ENCODE measurements at regions not wholly inside any gene's neighbourhood (a gene's known extent, or its start where the extent isn't known, plus 50 kb on each side); places are given as distances from the start of the nearest gene placed in this dataset.

DNA sequence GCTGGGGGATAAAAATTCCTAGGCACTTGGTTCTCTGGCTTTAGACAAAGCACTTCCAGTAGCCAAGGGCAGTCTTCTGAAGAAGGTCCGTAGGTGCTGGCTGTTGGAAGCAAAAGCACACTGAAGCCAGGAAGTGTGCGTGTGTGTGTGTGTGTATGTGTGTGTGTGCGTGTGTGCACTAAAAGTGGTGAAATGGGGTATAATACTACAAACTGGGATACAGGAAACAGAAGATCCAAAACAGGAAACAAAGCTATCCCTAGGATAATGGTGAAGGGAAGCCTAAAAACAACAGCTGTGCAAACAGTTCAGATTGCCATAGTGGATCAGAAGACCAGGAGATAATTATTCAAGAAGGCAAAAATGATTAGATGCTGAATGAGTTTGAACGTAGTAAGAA lies 103.4 kb downstream of the IL20RB start:
- 76% methylated on average over 3 of the region's 4 CpGs for WGBS (ENCODE audit: insufficient coverage, low lambda C conversion rate)

DNA sequence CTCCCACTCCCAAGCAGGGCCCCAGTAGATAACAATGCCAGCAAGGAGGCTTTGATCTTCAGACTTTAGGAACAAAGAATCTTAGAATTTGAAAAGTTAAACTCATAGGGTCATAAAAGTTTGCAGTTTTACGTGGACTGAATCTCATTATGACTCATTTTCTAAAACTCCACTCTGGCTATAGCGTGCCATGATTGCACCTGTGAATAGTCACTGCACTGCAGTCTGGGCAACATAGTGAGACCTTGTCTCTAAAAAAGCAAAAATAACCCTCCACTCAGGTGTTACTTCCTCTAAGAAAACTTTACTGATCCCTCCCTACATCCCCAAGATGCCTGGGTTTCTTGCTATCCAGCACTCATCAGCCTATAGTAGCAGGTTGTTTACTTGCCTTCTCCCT lies 104.5 kb downstream of the IL20RB start:
- no peaks in the 10 kb centered on the region for H3K4me1 ChIP-seq (ENCODE audit: control insufficient read depth, insufficient read depth, low read length)
- no peaks in the 10 kb centered on the region for H3K9me3 ChIP-seq (ENCODE audit: control insufficient read depth, low read depth, low read length)
- no peaks in the 10 kb centered on the region for H3K27me3 ChIP-seq (ENCODE audit: control insufficient read depth, insufficient read depth, low read length)
- H3K27ac ChIP-seq (ENCODE audit: low read length): no peak overlapping the region
- DNase-seq: no peak
- 38% methylated on average over 2 of the region's 2 CpGs for WGBS (ENCODE audit: insufficient coverage, low lambda C conversion rate)
- no peaks in the 10 kb centered on the region for H3K36me3 ChIP-seq (ENCODE audit: control insufficient read depth, insufficient read depth, low read length)
- no peak overlapping the region for H3K4me3 ChIP-seq (ENCODE audit: low read length)

More for the DNA sequence above, 103.4 kb downstream of the IL20RB start:
- DNase-seq: no peak
- no peak overlapping the region for H3K27ac ChIP-seq (ENCODE audit: low read length)
- H3K4me1 ChIP-seq (ENCODE audit: control insufficient read depth, insufficient read depth, low read length): no peaks in the 10 kb centered on the region
- no peak overlapping the region for H3K4me3 ChIP-seq (ENCODE audit: low read length)
- no peaks in the 10 kb centered on the region for H3K9me3 ChIP-seq (ENCODE audit: control insufficient read depth, low read depth, low read length)
- H3K36me3 ChIP-seq (ENCODE audit: control insufficient read depth, insufficient read depth, low read length): no peaks in the 10 kb centered on the region
- no peaks in the 10 kb centered on the region for H3K27me3 ChIP-seq (ENCODE audit: control insufficient read depth, insufficient read depth, low read length)

DNA sequence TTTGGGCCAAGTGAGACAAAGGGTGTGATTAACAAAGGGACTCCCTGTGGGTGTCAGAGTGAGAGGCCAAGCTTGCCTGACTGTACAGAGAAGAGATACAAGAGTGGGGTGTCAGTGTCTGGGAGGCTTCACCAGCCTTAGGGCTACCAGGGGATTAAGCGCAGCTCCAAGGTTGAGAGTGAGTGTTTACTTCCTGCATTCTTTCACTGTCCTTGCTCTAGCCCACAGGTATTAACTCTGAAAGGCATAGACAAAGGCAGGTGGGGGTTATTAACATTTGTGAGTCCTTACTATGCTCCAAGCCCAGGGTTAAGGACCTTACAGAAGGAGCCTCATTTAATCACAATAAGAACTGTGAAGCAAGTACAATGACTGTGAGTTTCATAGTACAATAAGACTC lies 107.6 kb downstream of the IL20RB start:
- DNase-seq: no peak
- no peaks in the 10 kb centered on the region for H3K27me3 ChIP-seq (ENCODE audit: control insufficient read depth, insufficient read depth, low read length)
- H3K9me3 ChIP-seq (ENCODE audit: control insufficient read depth, low read depth, low read length): no peaks in the 10 kb centered on the region
- no peak overlapping the region for H3K4me3 ChIP-seq (ENCODE audit: low read length)
- H3K4me1 ChIP-seq (ENCODE audit: control insufficient read depth, insufficient read depth, low read length): no peaks in the 10 kb centered on the region
- no peak overlapping the region for H3K27ac ChIP-seq (ENCODE audit: low read length)
- no peaks in the 10 kb centered on the region for H3K36me3 ChIP-seq (ENCODE audit: control insufficient read depth, insufficient read depth, low read length)
- no CpG with 5 or more reads among the region's 1 CpG for WGBS (ENCODE audit: insufficient coverage, low lambda C conversion rate)

DNA sequence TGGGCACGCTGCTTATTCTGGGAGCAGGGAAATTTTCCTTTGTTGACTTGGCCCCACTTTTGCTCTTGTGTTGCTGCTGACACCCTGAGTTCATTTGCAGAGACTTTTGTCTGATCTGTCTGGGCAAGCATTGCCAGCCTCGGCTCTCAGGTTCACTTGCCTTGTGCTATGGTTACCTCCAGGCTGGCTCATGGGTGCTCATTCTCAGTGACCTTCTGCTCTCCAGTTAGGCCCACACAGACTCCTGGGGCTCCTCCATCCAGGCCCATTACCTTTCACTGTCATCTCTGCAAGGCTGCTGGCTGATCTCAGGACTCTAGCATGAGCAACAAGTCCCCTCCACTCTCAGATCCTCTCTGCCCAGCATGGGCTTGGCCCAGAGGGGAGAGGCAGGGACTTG lies 108.3 kb downstream of the IL20RB start:
- WGBS (ENCODE audit: insufficient coverage, low lambda C conversion rate): no CpG with 5 or more reads among the region's 2 CpGs
- H3K4me3 ChIP-seq (ENCODE audit: low read length): no peak overlapping the region
- DNase-seq: no peak

DNA sequence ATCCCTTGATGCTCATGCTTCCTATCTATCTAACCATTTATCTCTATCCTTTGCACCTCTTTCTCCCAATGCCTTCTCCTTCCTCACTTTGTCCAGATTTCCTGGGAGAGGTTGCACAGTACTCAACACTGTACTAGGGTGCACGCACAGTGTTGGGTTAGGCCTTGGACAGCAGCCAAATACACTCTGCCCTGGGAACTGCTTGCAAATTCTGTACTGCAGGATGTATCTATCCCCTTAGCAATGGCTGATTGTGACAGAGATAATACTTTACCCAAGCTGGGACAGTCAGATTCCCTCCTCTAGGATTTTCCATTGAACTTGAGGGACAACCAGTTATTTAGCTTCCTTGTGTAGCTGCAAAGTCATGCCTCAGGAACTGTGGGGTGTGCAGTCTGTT lies 113.3 kb downstream of the IL20RB start:
- no CpG with 5 or more reads among the region's 1 CpG for WGBS (ENCODE audit: insufficient coverage, low lambda C conversion rate)
- no peaks in the 10 kb centered on the region for H3K36me3 ChIP-seq (ENCODE audit: control insufficient read depth, insufficient read depth, low read length)
- DNase-seq: no peak

More for the DNA sequence above, 108.3 kb downstream of the IL20RB start:
- Histone ChIP-seq H3K4me1 (ENCODE audit: control insufficient read depth, insufficient read depth, low read length) (no peaks in the 10 kb centered on the region), H3K27me3 (ENCODE audit: control insufficient read depth, insufficient read depth, low read length) (no peaks in the 10 kb centered on the region), H3K36me3 (ENCODE audit: control insufficient read depth, insufficient read depth, low read length) (no peaks in the 10 kb centered on the region), H3K9me3 (ENCODE audit: control insufficient read depth, low read depth, low read length) (no peaks in the 10 kb centered on the region), H3K27ac (ENCODE audit: low read length) (no peak overlapping the region)

DNA sequence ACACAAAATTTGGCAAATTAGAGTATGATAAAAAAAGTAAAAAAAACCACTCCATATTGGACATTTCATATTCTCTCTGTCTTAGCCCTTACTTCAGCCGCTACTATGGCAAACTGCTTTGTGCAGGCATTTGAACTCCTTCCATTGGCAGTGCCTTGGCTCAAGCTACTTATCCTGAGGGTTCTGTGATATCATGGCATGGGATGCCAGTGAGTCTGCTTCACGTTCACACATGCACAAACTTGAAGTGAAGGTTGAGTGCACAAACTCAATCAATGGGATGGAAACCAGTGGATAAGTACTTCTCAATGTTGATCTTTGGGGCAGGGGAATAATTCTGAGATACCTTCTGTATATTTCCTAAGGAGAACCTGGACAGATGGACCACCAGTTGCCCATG lies 117.2 kb downstream of the IL20RB start:
- no peak overlapping the region for H3K27ac ChIP-seq (ENCODE audit: low read length)
- no peak for DNase-seq

More for the DNA sequence above, 113.3 kb downstream of the IL20RB start:
- no peak overlapping the region for H3K27ac ChIP-seq (ENCODE audit: low read length)
- H3K4me1 ChIP-seq (ENCODE audit: control insufficient read depth, insufficient read depth, low read length): no peaks in the 10 kb centered on the region
- H3K4me3 ChIP-seq (ENCODE audit: low read length): no peak overlapping the region
- peaks cover 1% of the 10 kb centered on the region for H3K27me3 ChIP-seq (ENCODE audit: control insufficient read depth, insufficient read depth, low read length)
- no peaks in the 10 kb centered on the region for H3K9me3 ChIP-seq (ENCODE audit: control insufficient read depth, low read depth, low read length)

DNA sequence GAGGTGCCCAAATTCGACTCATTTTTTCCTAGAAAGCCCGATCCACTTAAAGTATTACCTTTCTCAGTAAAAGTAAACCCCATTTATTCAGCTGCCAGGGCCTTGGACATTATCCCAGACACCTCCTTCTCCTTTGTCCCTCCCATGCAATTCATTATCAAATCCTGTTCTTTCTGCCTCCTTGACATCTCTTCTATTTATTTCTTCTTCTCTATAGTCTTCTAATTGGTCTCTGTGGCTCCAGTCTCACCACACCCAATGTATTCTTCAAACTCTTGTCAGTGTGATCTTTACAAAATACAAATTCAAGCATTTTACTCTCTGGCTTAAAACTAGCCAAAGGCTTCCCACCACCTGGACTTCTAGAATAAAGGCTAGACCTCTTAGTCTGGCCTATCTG lies 120.3 kb downstream of the IL20RB start:
- Histone ChIP-seq H3K4me3 (ENCODE audit: low read length) (no peak overlapping the region), H3K4me1 (ENCODE audit: control insufficient read depth, insufficient read depth, low read length) (no peaks in the 10 kb centered on the region), H3K9me3 (ENCODE audit: control insufficient read depth, low read depth, low read length) (no peaks in the 10 kb centered on the region), H3K27ac (ENCODE audit: low read length) (no peak overlapping the region), H3K36me3 (ENCODE audit: control insufficient read depth, insufficient read depth, low read length) (no peaks in the 10 kb centered on the region), H3K27me3 (ENCODE audit: control insufficient read depth, insufficient read depth, low read length) (peaks cover 3% of the 10 kb centered on the region)
- no peak for DNase-seq
- 80% methylated on average over 1 of the region's 2 CpGs for WGBS (ENCODE audit: insufficient coverage, low lambda C conversion rate)

More for the DNA sequence above, 117.2 kb downstream of the IL20RB start:
- WGBS (ENCODE audit: insufficient coverage, low lambda C conversion rate): no CpG with 5 or more reads among the region's 2 CpGs
- H3K4me3 ChIP-seq (ENCODE audit: low read length): no peak overlapping the region
- no peaks in the 10 kb centered on the region for H3K36me3 ChIP-seq (ENCODE audit: control insufficient read depth, insufficient read depth, low read length)
- peaks cover 3% of the 10 kb centered on the region for H3K27me3 ChIP-seq (ENCODE audit: control insufficient read depth, insufficient read depth, low read length)
- H3K4me1 ChIP-seq (ENCODE audit: control insufficient read depth, insufficient read depth, low read length): no peaks in the 10 kb centered on the region
- no peaks in the 10 kb centered on the region for H3K9me3 ChIP-seq (ENCODE audit: control insufficient read depth, low read depth, low read length)

DNA sequence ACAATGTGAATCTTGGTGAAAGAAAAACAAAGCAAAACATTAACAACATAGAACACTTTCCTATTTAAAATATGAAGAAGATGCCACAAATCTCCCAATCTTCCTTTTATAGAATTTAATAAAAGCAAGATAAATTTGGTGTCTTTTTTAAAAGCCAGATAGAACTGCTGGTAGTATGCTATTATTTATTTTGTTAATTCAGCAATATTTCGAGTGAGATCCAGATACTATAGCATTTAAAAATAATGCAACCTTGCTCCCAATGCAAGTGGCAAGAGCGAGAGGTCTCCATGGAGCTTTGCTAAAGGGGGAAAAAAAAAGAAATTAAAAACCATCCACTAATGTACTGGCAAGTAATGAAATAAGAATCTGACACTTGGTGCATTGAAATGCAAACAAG lies 121.8 kb downstream of the IL20RB start:
- WGBS (ENCODE audit: insufficient coverage, low lambda C conversion rate): 100% methylated on average over 2 of the region's 2 CpGs

DNA sequence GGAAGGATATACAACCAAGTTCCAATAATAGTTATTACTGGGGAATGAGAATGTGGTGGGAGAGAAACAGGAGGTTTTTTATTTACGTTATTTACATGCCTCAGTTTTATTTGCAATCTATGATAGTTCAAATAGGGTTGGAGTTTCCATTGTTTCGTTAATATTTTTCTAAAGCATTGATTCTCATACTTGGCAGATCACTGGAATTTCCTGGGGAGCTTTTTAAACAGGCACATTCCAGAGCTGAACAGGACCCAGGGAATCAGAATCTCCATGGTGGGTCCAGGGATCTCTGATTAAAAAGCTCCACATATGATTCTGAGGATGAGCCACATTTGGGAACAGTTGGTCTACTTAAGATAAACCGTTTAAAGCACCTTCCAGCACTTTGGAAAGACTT lies 123.9 kb downstream of the IL20RB start:
- no peak overlapping the region for H3K4me3 ChIP-seq (ENCODE audit: low read length)

More for the DNA sequence above, 121.8 kb downstream of the IL20RB start:
- Histone ChIP-seq H3K36me3 (ENCODE audit: control insufficient read depth, insufficient read depth, low read length) (no peaks in the 10 kb centered on the region), H3K4me3 (ENCODE audit: low read length) (no peak overlapping the region), H3K27ac (ENCODE audit: low read length) (no peak overlapping the region), H3K27me3 (ENCODE audit: control insufficient read depth, insufficient read depth, low read length) (peaks cover 3% of the 10 kb centered on the region), H3K9me3 (ENCODE audit: control insufficient read depth, low read depth, low read length) (no peaks in the 10 kb centered on the region), H3K4me1 (ENCODE audit: control insufficient read depth, insufficient read depth, low read length) (no peaks in the 10 kb centered on the region)
- DNase-seq: no peak

DNA sequence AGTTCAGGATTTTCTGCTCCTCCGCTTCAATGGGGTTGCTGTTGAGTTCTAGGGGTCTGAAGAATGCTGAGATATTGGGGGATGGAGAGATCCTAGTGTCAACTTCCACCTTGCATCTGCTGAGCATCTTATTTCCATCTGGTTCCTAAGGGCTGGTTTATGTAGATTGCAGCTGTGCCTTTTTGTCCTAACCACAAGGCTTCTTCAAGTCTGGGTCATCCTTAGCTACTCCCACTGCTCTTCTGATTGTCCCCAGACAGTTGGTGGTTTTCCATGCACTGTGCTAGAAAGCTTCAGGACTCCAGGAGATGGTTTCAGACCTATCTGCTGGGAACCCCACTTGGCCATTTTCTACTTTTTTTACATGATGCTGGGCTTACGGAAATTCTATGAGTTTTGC lies 125.0 kb downstream of the IL20RB start:
- WGBS (ENCODE audit: insufficient coverage, low lambda C conversion rate): 83% methylated on average over 1 of the region's 2 CpGs
- Histone ChIP-seq H3K4me1 (ENCODE audit: control insufficient read depth, insufficient read depth, low read length) (no peaks in the 10 kb centered on the region), H3K27me3 (ENCODE audit: control insufficient read depth, insufficient read depth, low read length) (peaks cover 3% of the 10 kb centered on the region), H3K9me3 (ENCODE audit: control insufficient read depth, low read depth, low read length) (no peaks in the 10 kb centered on the region), H3K36me3 (ENCODE audit: control insufficient read depth, insufficient read depth, low read length) (no peaks in the 10 kb centered on the region), H3K27ac (ENCODE audit: low read length) (no peak overlapping the region), H3K4me3 (ENCODE audit: low read length) (no peak overlapping the region)
- DNase-seq: no peak

More for the DNA sequence above, 123.9 kb downstream of the IL20RB start:
- Histone ChIP-seq H3K36me3 (ENCODE audit: control insufficient read depth, insufficient read depth, low read length) (no peaks in the 10 kb centered on the region), H3K27ac (ENCODE audit: low read length) (no peak overlapping the region), H3K27me3 (ENCODE audit: control insufficient read depth, insufficient read depth, low read length) (no peaks in the 10 kb centered on the region), H3K9me3 (ENCODE audit: control insufficient read depth, low read depth, low read length) (no peaks in the 10 kb centered on the region), H3K4me1 (ENCODE audit: control insufficient read depth, insufficient read depth, low read length) (no peaks in the 10 kb centered on the region)
- no peak for DNase-seq
- 80% methylated on average over 1 of the region's 3 CpGs for WGBS (ENCODE audit: insufficient coverage, low lambda C conversion rate)

DNA sequence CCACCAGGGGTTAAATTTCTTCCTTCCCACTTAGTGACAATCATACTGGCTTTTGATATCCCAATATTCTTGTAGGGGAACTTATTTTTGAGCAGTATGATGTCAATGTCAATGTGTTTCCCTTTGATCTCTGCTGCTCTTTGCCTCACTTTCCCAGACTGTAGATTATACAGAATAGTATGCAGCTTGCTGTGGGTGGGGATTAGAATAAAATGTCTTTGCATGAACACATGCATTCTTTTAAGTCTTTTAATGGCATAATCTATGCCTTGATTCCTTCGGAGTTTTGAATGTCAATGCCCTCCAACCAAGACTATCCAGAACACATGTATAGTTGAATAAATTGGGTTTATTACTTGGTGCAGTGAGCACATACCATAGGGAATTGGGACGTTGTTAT lies 125.5 kb downstream of the IL20RB start:
- WGBS (ENCODE audit: insufficient coverage, low lambda C conversion rate): 60% methylated on average over 1 of the region's 2 CpGs
- H3K27me3 ChIP-seq (ENCODE audit: control insufficient read depth, insufficient read depth, low read length): peaks cover 3% of the 10 kb centered on the region
- no peak for DNase-seq

More for the DNA sequence above, 125.5 kb downstream of the IL20RB start:
- no peaks in the 10 kb centered on the region for H3K4me1 ChIP-seq (ENCODE audit: control insufficient read depth, insufficient read depth, low read length)
- H3K4me3 ChIP-seq (ENCODE audit: low read length): no peak overlapping the region
- no peaks in the 10 kb centered on the region for H3K9me3 ChIP-seq (ENCODE audit: control insufficient read depth, low read depth, low read length)
- no peaks in the 10 kb centered on the region for H3K36me3 ChIP-seq (ENCODE audit: control insufficient read depth, insufficient read depth, low read length)
- H3K27ac ChIP-seq (ENCODE audit: low read length): no peak overlapping the region

All from large intestine (tissue), 3 donors.